GM04503 (cell line): ENCODE measurements at regions not wholly inside any gene's neighbourhood (a gene's known extent, or its start where the extent isn't known, plus 50 kb on each side); places are given as distances from the start of the nearest gene placed in this dataset.
"Not testable (repeated sequence)": the region's sequence is repeated elsewhere in the genome, so short reads cannot be mapped to it uniquely, and the experiment has no call there.

Experiments
- DNase-seq: peaks from one replicate; pipeline ENCODE4 v3.0.0-alpha.2; 2012; ENCODE audit warnings: low read depth

- no peak for DNase-seq
Observed at GRCh38 chr2:58503918-58504317, 262.8 kb upstream of the FANCL start.

- no peak for DNase-seq
Observed at GRCh38 chr2:58502931-58503330, 261.8 kb upstream of the FANCL start.

GRCh38 chr2:58501371-58502160 lies 260.4 kb upstream of the FANCL start:
- DNase-seq, result no peak

- DNase-seq, result no peak
Observed at GRCh38 chr2:58497168-58497567, 256.0 kb upstream of the FANCL start.

- no peak for DNase-seq
Observed at GRCh38 chr2:58495806-58496205, 254.7 kb upstream of the FANCL start.

- DNase-seq, result no peak
Observed at GRCh38 chr2:58494071-58494501, 253.0 kb upstream of the FANCL start.

GRCh38 chr2:58484629-58485028 lies 243.5 kb upstream of the FANCL start:
- DNase-seq, result no peak

- peak; percentile 44 for DNase-seq
Observed at GRCh38 chr2:58484221-58484620, 243.1 kb upstream of the FANCL start.

- DNase-seq, result no peak
Observed at GRCh38 chr2:58483307-58483706, 242.2 kb upstream of the FANCL start.

- no peak for DNase-seq
Observed at GRCh38 chr2:58481670-58482069, 240.5 kb upstream of the FANCL start.

- DNase-seq, result no peak
Observed at GRCh38 chr2:58480141-58480540, 239.0 kb upstream of the FANCL start.

- DNase-seq, result no peak
Observed at GRCh38 chr2:58479535-58480140, 238.5 kb upstream of the FANCL start.

GRCh38 chr2:58476556-58476955 lies 235.4 kb upstream of the FANCL start:
- DNase-seq, result no peak

GRCh38 chr2:58475756-58476155 lies 234.6 kb upstream of the FANCL start:
- DNase-seq, result no peak

GRCh38 chr2:58473165-58473564 lies 232.0 kb upstream of the FANCL start:
- no peak for DNase-seq

- no peak for DNase-seq
Observed at GRCh38 chr2:58466804-58467203, 225.7 kb upstream of the FANCL start.

GRCh38 chr2:58466021-58466420 lies 224.9 kb upstream of the FANCL start:
- not testable (repeated sequence) for DNase-seq

GRCh38 chr2:58460670-58461069 lies 219.5 kb upstream of the FANCL start:
- no peak for DNase-seq

GRCh38 chr2:58449286-58450010 lies 208.3 kb upstream of the FANCL start:
- DNase-seq, result no peak

GRCh38 chr2:58448845-58449244 lies 207.7 kb upstream of the FANCL start:
- no peak for DNase-seq

GRCh38 chr2:58448065-58448507 lies 207.0 kb upstream of the FANCL start:
- DNase-seq, result peak; percentile 31

- DNase-seq, result no peak
Observed at GRCh38 chr2:58447586-58447985, 206.5 kb upstream of the FANCL start.

GRCh38 chr2:58441643-58442042 lies 200.5 kb upstream of the FANCL start:
- DNase-seq, result no peak
